Anterior cingulate cortex (tissue), 58 donors: ENCODE measurements at regions not wholly inside any gene's neighbourhood (a gene's known extent, or its start where the extent isn't known, plus 50 kb on each side); places are given as distances from the start of the nearest gene placed in this dataset.
"Not testable (repeated sequence)": the region's sequence is repeated elsewhere in the genome, so short reads cannot be mapped to it uniquely, and the experiment has no call there.

Source experiments
- DNase-seq, 58 donors: peaks; one replicate each; lab custom pipeline; 2025; lab: John Stamatoyannopoulos, UW

DNA sequence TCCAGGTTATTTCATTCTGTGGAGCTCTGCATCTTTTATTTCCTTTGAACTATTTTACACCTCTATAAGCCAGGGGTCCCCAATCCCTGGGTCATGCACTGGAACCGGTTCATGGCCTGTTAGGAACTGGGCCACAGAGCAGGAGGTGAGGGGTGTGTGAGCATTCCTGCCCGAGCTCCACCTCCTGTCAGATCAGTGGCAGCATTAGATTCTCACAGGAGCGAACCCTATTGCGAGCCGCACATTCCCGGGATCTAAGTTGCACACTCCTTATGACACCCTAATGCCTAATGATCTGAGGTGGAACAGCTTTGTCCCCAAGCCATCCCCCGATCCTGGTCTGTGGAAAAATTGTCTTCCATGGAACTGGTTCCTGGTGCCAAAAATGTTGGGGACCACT, 107.2 kb downstream of the TMEM121 start:
- not testable (repeated sequence) for DNase-seq

DNA sequence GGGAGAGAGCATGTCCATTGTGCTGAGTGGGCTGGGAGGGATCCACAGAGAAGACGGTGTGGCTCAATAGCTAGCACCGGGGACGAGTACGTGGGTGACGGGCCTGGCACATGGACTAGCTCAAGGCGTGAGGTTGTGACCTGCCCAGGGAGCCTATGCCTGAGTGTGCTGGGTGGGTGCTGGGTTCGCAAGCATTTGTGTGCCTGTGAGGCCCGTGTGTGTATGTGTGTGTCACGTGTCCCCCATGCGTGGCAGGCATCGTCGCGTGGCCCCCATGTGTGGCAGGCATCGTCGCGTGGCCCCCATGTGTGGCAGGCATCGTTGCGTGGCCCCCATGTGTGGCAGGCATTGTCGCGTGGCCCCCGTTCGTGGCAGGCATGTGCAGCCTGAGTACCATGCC, 109.2 kb downstream of the TMEM121 start:
- no peak for DNase-seq

DNA sequence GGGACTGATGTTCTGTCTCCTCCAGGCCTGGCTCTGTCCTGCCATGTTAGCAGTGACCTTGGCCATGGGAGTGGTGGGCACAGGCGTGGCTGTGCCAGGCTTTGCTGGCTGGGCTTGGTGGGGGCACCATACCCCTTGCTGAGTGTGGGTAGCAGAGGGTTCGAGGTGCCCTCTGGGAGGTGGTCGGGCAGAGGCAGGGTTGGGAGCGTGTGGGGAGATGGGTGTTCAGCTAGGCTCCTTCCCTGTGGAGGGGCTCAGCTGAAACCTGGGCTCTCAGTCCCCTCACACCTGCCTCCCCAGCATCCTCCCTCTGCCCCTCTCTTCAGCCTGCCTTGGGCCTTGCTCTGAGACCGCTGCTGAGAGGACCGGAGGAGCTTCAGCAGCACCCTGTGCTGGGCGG, 109.6 kb downstream of the TMEM121 start:
- not testable (repeated sequence) for DNase-seq

DNA sequence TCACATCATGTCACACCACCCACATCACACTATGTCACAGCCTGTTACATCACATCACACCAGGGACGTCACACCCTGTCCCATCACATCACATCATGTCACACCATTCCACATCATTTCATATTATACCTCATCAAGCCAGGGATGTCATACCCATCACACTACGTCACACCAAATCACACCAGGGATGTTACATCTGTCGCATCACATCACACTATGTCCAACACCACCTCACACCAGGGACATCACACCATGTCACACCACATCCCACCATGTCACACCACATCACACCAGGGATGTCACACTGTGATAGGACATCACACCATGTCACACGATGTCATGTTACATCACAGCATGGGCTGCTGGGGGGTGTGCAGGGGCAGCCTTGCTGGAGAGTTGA, 110.6 kb downstream of the TMEM121 start:
- DNase-seq = no peak

- not testable (repeated sequence) for DNase-seq
Measured at GRCh38 chr14:105637345-105637744, 111.0 kb downstream of the TMEM121 start.

- peak in 1 of 58 donors; percentile 13 for DNase-seq
Measured at GRCh38 chr14:105639969-105640931, 113.9 kb downstream of the TMEM121 start.

DNA sequence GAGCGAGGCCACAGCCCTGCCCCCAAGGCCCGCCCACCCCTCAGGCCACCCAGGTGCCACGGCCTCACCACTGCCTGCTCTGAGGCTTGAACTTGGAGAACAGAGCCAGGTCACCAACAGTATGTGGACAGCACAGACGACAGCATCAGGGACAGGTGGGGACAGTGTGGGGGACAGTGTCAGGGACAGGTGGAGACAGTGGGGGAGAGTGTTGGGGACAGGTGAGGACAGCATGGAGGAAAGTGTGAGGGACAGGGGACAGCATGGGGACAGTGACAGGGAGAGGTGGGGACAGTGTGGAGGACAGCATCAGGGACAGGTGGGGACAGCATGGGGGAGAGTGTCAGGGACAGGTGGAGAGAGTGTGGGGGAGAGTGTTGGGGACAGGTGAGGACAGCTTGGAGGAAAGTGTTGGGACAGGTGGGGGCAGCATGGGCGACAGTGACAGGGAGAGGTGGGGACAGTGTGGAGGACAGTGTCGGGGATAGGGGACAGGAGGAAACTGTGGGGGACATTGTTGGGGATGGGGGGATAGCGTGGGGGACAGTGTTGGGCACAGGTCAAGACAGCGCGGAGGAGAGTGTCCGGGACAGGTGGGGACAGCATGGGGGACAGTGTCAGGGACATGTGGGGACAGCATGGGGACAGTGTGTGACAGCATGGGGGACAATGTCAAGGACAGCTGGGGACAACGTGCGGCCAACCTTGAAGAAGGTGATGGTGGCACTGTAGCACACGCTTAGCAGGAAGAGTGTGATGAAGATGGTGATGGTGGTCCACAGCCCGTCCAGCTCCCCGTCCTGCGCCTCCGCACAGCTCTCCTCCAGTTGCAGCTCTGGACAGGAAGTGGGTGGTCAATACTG, 114.9 kb downstream of the TMEM121 start:
- no peak for DNase-seq

GRCh38 chr14:105641951-105642350, 115.6 kb downstream of the TMEM121 start:
- not testable (repeated sequence) for DNase-seq

DNA sequence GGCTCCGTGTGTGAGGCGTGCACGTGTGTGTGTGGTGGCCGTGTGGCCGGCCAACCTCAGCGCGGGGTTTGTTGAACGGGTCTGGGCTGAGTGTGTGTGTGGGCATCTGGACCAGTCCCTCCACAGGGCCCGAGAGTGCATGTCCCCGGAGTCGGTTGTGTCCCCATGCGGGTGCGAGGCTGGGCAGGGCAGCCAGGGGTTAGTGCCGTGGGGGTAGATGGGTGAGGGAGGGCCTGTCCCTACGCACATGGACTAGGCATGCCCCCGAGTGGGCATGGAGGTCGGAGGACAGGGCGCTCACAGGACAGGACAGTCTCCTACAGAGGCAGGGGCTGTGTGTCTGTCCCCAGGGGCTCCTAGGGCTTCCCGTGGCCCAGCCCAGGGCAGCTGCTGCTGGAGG, 116.1 kb downstream of the TMEM121 start:
- not testable (repeated sequence) for DNase-seq

DNA sequence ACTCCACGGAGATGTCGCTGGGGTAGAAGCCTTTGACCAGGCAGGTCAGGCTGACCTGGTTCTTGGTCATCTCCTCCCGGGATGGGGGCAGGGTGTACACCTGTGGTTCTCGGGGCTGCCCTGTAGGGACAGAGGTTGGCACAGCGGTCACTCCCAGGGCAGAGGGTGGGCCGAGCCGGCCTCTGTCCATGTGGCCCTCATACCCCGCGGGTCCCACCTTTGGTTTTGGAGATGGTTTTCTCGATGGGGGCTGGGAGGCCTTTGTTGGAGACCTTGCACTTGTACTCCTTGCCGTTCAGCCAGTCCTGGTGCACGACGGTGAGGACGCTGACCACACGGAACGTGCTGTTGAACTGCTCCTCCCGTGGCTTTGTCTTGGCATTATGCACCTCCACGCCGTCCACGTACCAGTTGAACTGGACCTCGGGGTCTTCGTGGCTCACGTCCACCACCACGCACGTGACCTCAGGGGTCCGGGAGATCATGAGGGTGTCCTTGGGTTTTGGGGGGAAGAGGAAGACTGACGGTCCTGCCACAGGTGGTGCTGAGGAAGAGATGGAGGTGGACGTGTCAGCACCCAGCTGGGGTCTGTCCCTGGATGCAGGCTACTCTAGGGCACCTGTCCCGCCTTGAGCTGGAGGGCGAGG, 117.1 kb downstream of the TMEM121 start:
- not testable (repeated sequence) for DNase-seq

DNA sequence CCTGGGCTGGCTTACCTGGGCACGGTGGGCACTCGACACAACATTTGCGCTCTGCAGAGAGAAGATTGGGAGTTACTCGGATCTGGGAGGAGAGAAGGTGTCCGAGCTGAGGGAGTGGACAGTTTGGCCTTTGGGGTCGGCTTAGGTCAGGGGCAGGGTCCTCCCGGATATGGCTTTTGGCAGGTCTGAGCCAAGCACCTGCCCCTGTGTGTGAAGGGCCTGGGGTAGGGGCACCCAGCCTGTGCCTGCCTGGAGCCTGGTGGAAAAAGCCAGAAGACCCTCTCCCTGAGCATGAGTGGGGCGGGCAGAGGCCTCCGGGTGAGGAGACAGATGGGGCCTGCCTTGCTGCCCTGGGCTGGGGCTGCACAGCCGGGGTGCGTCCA, 117.7 kb downstream of the TMEM121 start:
- DNase-seq = not testable (repeated sequence)

DNA sequence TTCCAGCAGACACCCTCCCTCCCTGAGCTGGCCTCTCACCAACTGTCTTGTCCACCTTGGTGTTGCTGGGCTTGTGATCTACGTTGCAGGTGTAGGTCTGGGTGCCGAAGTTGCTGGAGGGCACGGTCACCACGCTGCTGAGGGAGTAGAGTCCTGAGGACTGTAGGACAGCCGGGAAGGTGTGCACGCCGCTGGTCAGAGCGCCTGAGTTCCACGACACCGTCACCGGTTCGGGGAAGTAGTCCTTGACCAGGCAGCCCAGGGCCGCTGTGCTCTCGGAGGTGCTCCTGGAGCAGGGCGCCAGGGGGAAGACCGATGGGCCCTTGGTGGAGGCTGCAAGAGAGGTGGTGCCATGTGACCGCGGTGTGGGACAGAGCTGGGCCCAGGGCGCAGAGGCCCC, 118.1 kb downstream of the TMEM121 start:
- not testable (repeated sequence) for DNase-seq

DNA sequence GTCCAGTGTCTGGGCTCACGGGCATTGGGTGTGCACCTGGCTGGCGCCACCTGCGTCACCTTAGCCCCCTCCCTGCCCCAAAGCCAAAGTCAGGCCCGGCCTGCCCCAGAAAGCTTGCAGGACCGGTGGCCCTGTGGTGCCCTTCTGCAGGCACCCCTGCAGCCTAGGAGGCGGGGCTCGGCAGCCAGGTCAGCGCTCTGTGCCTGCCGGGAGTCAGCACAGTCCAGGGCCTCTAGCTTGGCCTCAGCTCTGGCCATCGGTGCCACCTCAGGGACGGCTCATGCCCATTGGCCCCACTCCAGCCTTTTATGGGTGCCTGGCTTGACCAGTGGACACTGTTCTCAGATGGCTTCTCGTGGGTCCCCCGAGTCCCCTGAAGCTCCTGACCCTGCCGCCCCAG, 118.5 kb downstream of the TMEM121 start:
- DNase-seq = not testable (repeated sequence)

GRCh38 chr14:105645389-105645788, 119.0 kb downstream of the TMEM121 start:
- not testable (repeated sequence) for DNase-seq

DNA sequence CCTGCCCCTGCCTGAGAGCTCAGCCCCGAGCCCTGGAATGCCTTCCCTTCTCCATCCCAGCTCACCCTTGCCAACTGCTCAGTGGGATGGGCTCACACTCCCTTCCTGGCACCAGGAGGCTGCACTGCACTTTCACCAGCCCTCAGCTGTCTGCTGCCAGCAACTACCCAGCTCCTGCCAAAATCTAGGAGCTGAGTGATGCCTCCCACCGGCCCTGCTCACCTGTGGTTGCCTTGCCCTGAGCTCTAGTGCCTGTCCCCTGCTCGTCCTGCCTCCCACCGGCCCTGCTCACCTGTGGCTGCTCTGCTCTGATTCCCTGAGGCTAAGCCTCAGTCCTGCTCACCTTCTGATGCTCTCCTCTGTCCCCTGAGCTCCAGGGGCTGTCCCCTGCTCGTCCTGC, 119.8 kb downstream of the TMEM121 start:
- no peak for DNase-seq

- not testable (repeated sequence) for DNase-seq
Measured at GRCh38 chr14:105646711-105647281, 120.4 kb downstream of the TMEM121 start.

- not testable (repeated sequence) for DNase-seq
Measured at GRCh38 chr14:105647426-105647783, 121.0 kb downstream of the TMEM121 start.

DNA sequence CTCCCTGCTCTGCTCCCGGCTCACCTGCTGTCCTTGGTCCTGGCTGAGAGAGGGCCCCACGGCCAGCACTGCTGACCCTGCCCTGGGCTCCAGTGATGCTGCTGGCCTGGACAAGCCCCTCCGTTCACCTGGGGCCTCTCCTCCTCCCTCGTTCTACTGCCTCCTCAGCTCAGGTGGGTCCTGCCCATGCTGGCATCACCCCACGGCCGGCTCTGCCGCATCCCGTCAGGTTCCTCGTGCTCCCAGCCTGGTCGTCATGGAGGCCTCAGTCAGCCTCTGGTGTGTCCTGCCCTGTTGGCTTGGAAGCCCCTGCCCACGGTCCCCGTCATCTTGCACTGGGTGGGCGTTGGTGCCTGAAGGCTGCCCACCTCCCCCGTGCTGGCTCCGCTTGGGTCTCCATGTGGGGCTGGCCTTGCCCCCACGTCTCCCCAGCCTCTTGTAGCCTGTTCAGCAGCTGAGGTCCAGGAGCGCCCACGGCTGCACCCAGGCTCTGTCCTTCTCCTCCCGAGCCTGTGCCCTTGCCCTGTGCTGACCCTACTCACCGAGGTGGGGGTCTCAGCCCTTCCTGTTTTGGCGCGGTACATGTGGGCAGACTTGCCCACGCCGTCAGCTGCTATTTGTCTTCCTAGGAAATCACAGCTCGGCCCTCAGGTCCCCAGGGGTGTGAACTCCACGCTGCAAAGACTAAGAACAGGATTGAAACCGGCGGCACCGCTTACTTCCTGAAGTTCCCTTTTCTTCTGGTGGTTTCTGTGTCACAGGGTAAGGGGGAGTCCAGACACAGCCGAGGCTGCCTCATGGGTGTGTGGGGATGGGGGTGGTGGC, 121.6 kb downstream of the TMEM121 start:
- DNase-seq = no peak
